ENCODE measurements at regions not wholly inside any gene's neighbourhood (a gene's known extent, or its start where the extent isn't known, plus 50 kb on each side); places are given as distances from the start of the nearest gene placed in this dataset.

- TF ChIP-seq CTCF (IDR thresholded peaks at IDR 0.05; ENCODE audit: poor library complexity): no peak
- no peak for TF ChIP-seq EZH2 (IDR thresholded peaks at IDR 0.05; ENCODE audit: borderline replicate concordance)
Measured at GRCh38 chr21:31555741-31556191, 103.7 kb upstream of the SOD1 start.

Data from hepatocyte (in vitro differentiated cells).